Ammon's horn (tissue), 1 donor: ENCODE measurements at regions not wholly inside any gene's neighbourhood (a gene's known extent, or its start where the extent isn't known, plus 50 kb on each side); places are given as distances from the start of the nearest gene placed in this dataset.

Source experiments
- DNase-seq: peaks from one replicate; pipeline ENCODE4 v3.0.0-alpha.2; 2016; ENCODE audit warnings: low spot score

DNA sequence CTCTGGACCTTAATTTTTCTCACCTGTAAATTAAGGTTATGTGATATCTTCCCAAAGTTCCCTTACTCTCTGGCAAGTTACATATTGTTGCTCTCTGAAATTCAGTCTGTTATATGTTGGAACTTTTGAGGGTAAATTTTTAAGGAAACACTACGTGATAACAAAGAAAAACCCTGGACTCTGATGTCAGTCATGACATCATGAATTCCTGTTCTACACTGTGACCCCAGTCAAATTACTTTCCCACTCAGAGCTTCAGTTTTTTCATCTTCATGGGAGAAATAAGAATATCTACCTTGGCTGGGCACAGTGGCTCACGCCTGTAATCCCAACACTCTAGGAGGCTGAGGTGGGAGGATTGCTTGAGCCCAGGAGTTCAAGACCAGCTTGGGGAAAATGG is 164.6 kb upstream of the RALGAPA2 start:
- DNase-seq: no peak

DNA sequence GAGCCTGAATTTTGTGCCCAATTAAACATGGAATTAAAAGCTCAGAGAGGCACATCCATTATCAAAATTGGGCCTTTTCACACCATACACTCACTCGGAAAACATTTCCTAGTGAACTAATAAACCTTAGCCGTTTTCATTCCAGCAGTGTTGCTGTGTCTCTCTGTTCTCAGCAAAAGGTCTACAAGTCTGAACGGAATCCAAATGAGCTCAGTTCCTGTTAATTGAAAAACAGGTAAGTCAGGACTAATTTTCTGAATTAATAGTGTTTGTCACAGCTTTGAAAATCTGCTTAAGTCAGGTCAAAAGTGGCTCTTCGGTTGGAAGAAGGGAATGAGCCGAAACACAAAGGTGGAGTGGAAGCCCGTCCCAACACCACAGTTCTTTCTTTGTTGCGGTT is 163.3 kb upstream of the RALGAPA2 start:
- DNase-seq: no peak

- DNase-seq: no peak
These were observed 160.0 kb upstream of the RALGAPA2 start for GRCh38 chr20:20872428-20872827.

- no peak for DNase-seq
These were observed 156.8 kb upstream of the RALGAPA2 start for GRCh38 chr20:20869161-20869775.

- peak; percentile 54 for DNase-seq
These were observed 152.1 kb upstream of the RALGAPA2 start for GRCh38 chr20:20864351-20865096.

- DNase-seq: peak; percentile 94
These were observed 147.8 kb upstream of the RALGAPA2 start for GRCh38 chr20:20860078-20860806.

DNA sequence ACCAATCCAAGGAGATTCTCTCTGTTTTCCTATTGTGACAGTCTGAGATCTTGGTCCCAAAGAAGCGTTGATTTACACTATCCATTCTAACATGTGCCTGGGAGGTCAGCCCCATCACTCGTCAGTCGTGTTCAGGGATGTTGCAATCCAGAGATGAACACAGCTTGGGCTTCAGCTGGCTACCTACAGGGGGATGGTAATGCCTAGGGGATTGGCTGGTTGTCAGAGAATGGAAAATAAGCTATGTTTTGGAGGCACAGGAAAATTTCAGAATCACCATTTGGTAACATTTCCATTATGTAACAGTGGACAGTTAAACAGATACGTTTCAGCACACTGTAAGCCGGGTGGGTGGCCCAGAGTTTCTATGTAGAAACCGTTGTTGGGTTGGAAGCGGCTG is 147.1 kb upstream of the RALGAPA2 start:
- no peak for DNase-seq

DNA sequence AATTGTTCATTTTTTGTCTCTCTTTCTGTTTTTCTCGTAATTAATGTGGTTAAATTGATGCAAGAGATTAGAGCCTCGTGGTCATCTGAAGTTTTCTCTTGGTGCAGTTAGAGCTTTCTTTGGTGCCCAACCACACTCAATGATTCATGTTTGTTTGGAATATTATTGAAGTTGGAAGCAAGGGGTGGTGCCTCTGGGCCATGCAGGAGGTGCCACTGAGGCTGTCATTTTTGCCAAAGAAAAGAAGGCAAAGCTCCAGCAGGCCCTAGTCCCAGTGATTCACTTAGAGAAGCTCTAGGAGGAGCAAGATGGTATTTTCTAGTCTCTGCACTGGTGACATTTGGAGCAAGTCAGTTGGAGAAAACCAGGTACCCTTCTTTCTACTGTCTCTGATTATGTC is 144.5 kb upstream of the RALGAPA2 start:
- no peak for DNase-seq

GRCh38 chr20:20856306-20856705 is 143.9 kb upstream of the RALGAPA2 start:
- DNase-seq: peak; percentile 53

GRCh38 chr20:20851385-20851784 is 138.9 kb upstream of the RALGAPA2 start:
- DNase-seq: no peak

GRCh38 chr20:20850407-20850806 is 138.0 kb upstream of the RALGAPA2 start:
- no peak for DNase-seq

DNA sequence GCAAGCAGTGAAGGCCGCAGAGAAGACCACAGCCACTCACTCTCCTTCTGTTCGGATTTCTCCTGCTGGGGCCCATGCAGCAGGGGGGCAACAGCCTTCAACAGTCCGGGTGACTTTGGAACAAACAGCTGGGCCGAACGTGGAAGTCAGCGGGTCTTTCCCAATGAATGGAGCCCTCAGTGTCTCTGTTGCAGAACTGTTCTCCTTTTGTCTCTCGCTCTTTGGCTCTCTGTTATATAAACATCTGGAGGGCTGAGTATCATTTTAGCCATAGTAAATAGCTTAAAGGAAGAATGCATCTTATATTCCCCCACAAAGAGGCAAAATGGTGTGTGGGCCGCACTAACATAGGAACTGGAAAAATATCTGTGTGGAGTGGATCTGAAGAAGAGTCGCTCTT is 136.7 kb upstream of the RALGAPA2 start:
- DNase-seq: peak; percentile 93

- no peak for DNase-seq
These were observed 135.4 kb upstream of the RALGAPA2 start for GRCh38 chr20:20847814-20848213.

DNA sequence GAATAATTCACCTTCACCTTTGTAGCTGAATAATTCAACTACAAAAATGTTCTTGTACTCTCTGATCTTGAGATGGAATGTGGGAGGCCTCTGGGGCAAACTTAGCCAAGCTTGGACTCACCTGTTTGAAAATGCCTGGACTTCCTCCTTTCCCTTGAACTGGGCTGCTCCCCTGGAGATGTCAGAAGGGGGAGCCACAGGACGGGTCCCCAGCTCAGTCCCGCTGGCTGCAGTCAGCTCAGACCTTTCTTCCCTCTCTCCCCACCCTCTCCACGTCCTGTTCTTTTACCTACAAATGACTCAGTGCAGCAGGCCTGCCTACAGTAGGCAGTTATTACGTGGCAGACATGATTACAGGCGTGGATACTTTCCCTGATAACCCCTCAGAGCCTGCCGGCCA is 131.5 kb upstream of the RALGAPA2 start:
- no peak for DNase-seq

- DNase-seq: no peak
These were observed 127.3 kb upstream of the RALGAPA2 start for GRCh38 chr20:20839771-20840170.

GRCh38 chr20:20837574-20838021 is 125.2 kb upstream of the RALGAPA2 start:
- DNase-seq: peak; percentile 82

DNA sequence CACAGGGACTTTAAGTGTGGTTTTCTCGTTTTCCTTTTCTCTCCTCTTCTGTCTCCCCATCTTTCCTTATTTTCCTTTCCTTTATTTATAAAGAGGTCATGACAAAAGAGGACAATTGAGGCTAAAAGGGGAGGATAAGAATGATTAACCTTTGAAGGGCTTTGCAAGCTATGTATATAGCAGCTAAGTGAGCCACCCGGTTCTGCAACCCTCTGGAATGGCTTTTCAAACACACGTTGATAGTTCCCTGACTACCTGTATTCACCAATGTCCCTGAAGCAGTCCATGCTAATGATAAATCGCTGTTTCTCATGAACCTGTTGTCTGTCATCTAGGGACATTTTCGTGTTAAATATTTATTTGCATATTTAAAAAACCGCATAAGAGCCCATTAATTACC is 124.4 kb upstream of the RALGAPA2 start:
- DNase-seq: no peak

- DNase-seq: no peak
These were observed 123.5 kb upstream of the RALGAPA2 start for GRCh38 chr20:20835897-20836296.

DNA sequence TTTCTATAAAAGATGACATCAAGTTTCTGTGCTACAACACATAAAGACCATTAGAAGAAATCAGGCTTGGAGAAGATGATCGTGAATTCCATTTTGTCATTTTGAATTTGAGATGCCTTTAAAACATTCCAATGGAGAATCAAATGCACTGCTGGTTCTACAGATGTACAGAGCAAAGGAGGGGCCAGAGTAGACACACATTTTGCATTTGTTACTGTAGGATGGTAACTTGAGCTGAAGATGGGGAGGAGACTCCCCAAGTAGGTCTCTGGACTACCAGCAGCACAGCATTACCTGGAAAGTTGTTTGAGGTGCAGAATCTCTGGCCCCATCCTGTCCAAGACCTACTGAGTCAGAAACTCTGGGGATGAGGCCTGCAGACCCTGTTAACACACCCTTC is 121.6 kb upstream of the RALGAPA2 start:
- DNase-seq: no peak

- DNase-seq: no peak
These were observed 120.3 kb upstream of the RALGAPA2 start for GRCh38 chr20:20832715-20833114.

GRCh38 chr20:20831794-20832193 is 119.3 kb upstream of the RALGAPA2 start:
- no peak for DNase-seq

GRCh38 chr20:20829681-20830080 is 117.2 kb upstream of the RALGAPA2 start:
- DNase-seq: no peak

DNA sequence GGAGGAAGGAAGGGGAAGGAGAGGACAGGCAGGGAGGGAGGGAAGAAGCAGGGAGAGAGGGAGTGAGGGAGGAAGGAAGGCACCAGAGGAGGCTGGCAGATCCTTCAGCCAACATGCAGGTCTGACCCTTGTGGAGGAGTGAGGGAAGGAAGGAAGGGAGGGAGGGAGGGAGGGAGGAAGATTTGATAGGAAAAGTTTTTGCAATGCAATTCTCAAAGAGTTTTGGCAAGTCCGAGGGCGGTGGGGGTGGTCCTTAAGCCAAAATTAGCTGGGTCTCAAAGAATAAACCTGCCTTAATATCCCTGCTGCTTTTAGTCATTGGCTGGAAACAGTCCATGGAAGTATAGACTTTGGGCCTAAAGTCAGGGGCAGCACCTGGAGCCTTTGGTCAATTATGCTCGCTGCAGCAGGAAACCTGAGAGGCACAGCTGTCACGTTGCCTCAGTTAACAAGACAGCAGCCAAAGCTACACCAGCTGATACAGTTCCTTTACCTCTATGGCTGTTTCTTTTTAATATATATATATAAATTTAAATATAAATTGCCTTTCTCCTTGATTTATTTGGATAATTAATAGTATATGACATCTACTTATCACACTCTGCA is 115.7 kb upstream of the RALGAPA2 start:
- no peak for DNase-seq
